Suprapubic skin (tissue), 4 donors: ENCODE measurements at regions not wholly inside any gene's neighbourhood (a gene's known extent, or its start where the extent isn't known, plus 50 kb on each side); places are given as distances from the start of the nearest gene placed in this dataset.

Experiments
- DNase-seq, 2 donors: peaks; one replicate each; pipeline ENCODE4 v3.0.0-alpha.2; 2019; ENCODE audit warnings: low spot score in 2 of 2
- H3K27ac ChIP-seq: fragments of 200-600 bp; sonication (generic); one replicate; pipeline ENCODE4 v1.5.1; 2019
- H3K27me3 ChIP-seq: fragments of 200-600 bp; sonication (generic); one replicate; pipeline ENCODE4 v1.5.1; 2019
- H3K36me3 ChIP-seq: fragments of 200-600 bp; sonication (generic); one replicate; pipeline ENCODE4 v1.5.1; 2019
- H3K4me1 ChIP-seq: fragments of 200-600 bp; sonication (generic); one replicate; pipeline ENCODE4 v1.5.1; 2019
- H3K4me3 ChIP-seq: fragments of 200-600 bp; sonication (generic); one replicate; pipeline ENCODE4 v1.5.1; 2019; ENCODE audit warnings: mild to moderate bottlenecking
- H3K9me3 ChIP-seq: fragments of 200-600 bp; sonication (generic); one replicate; pipeline ENCODE4 v1.5.1; 2019
- EP300 ChIP-seq: sonication (generic); formaldehyde crosslinking; IDR thresholded peaks from one replicate; pipeline ENCODE4 v1.6.1; 2017; ENCODE audit warnings: antibody characterized with exemption
- POLR2A ChIP-seq, 2 donors: fragments of 450-650 bp; IDR thresholded peaks; one replicate each; pipeline ENCODE4 v1.6.1; 2017; ENCODE audit warnings: antibody characterized with exemption in 2 of 2, mild to moderate bottlenecking in 2 of 2, moderate library complexity in 2 of 2
- POLR2AphosphoS5 ChIP-seq, 3 donors: sonication (generic); formaldehyde crosslinking; IDR thresholded peaks; one replicate each; pipeline ENCODE4 v1.6.1; 2017; ENCODE audit warnings: antibody characterized with exemption in 3 of 3
- WGBS: methylation state at CpG from one replicate; pipeline ENCODE4 v1.1.5; 2018; 5-methylcytosine and 5-hydroxymethylcytosine counted together
- TF ChIP-seq, protein P1 (sequence below), 2 donors: fragments of 200-600 bp in 1 of 2; fragments of 450-650 bp in 1 of 2; sonication (generic) in 1 of 2; IDR thresholded peaks; one replicate each; pipeline ENCODE4 v1.5.1; 2016 to 2019; ENCODE audit warnings: antibody characterized with exemption in 2 of 2, mild to moderate bottlenecking in 1 of 2, moderate library complexity in 1 of 2

GRCh38 chr4:38226170-38226569, 266.0 kb downstream of the PTTG2 start:
- TF ChIP-seq EP300 (no peak), POLR2A (IDR thresholded peaks at IDR 0.05) (no peak), POLR2AphosphoS5 (IDR thresholded peaks at IDR 0.05) (no peak)
- TF ChIP-seq, protein P1, sequence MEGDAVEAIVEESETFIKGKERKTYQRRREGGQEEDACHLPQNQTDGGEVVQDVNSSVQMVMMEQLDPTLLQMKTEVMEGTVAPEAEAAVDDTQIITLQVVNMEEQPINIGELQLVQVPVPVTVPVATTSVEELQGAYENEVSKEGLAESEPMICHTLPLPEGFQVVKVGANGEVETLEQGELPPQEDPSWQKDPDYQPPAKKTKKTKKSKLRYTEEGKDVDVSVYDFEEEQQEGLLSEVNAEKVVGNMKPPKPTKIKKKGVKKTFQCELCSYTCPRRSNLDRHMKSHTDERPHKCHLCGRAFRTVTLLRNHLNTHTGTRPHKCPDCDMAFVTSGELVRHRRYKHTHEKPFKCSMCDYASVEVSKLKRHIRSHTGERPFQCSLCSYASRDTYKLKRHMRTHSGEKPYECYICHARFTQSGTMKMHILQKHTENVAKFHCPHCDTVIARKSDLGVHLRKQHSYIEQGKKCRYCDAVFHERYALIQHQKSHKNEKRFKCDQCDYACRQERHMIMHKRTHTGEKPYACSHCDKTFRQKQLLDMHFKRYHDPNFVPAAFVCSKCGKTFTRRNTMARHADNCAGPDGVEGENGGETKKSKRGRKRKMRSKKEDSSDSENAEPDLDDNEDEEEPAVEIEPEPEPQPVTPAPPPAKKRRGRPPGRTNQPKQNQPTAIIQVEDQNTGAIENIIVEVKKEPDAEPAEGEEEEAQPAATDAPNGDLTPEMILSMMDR (IDR thresholded peaks at IDR 0.05) = no peak
- Histone ChIP-seq H3K36me3 (no peaks in the 10 kb centered on the region), H3K27me3 (no peaks in the 10 kb centered on the region), H3K4me1 (peaks cover 50% of the 10 kb centered on the region), H3K9me3 (no peaks in the 10 kb centered on the region), H3K27ac (no peak overlapping the region), H3K4me3 (no peak overlapping the region)
- WGBS = 85% methylated on average over 2 of the region's 2 CpGs
- DNase-seq = no peak

DNA sequence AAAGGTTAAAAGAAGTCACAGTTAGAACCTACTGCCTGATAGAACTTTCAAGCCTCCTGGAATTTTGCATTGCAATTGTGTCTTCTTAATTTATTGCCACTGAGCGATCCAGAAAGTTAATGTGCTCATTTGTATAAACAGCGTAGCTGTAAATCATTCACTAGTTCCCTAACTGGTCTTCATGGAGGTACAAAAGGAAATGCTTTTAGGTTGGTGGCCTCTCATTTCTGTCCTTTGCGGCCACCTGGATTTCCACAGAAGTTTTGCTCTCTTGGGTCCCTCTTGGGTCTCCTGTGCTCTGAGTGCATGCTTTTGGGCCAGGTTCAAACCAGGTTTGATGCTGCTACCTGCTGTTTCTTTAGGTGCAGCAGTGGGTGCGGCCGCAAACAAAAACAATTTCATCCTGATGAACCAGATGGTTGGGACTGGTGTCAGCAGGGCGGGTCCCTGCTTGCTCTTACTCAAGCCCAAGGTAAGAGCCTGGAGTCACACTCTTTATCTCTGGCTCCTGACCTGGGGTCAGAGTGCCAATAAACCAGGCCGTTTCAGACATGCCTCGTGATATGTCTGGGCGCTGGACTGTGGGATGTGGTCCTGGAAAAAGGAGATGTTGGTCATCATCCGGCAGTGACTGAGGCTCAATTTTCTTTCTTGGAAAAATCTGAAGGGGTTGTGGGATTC, 270.1 kb downstream of the PTTG2 start:
- Histone ChIP-seq H3K27me3 (no peaks in the 10 kb centered on the region), H3K36me3 (no peaks in the 10 kb centered on the region), H3K27ac (peak overlapping the region; percentile 58), H3K9me3 (no peaks in the 10 kb centered on the region), H3K4me3 (no peak overlapping the region), H3K4me1 (peaks cover 32% of the 10 kb centered on the region)
- 33% methylated on average over 10 of the region's 10 CpGs for WGBS
- DNase-seq = no peak
- TF ChIP-seq POLR2AphosphoS5 (IDR thresholded peaks at IDR 0.05) = peak; percentile 2 to 30 (median 24)
- no peak for TF ChIP-seq POLR2A (IDR thresholded peaks at IDR 0.05)

DNA sequence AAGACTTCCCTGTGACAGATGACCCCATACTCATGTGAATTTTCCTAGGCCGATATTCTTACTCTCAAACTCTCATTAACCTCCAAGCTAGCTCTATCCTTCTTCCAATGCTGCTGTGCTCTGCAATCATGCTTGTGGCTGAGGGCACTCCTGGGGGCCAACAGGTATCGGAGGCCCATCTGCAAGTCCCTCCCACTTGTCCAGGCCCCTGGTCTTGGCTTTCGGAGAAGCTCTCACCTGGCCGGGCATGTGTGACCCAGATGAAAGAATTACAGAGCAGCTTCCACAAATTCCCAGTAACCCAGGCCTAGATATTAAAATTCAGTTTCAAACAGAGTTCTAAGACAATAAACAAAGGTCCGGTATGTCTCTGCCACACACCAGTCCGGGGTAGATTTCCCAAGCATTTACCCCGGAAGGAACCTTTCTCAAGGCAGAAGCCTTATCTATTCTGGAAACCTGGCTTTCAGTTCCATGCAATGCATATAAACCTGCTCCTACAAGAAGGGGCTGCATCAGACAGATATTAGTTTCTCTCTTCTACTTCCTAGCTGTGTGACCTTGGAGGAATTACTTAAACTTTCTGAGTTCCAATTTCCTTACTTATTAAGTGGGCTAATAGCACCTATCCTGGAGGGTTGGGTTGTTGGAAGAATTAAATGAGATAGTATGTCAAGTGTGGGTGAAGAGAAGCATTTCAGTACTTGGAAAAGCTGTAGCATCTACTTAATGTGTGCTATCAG, 270.8 kb downstream of the PTTG2 start:
- no peak for DNase-seq
- TF ChIP-seq, protein P1 (IDR thresholded peaks at IDR 0.05) = no peak
- TF ChIP-seq EP300 (no peak), POLR2A (IDR thresholded peaks at IDR 0.05) (no peak), POLR2AphosphoS5 (IDR thresholded peaks at IDR 0.05) (no peak)

DNA sequence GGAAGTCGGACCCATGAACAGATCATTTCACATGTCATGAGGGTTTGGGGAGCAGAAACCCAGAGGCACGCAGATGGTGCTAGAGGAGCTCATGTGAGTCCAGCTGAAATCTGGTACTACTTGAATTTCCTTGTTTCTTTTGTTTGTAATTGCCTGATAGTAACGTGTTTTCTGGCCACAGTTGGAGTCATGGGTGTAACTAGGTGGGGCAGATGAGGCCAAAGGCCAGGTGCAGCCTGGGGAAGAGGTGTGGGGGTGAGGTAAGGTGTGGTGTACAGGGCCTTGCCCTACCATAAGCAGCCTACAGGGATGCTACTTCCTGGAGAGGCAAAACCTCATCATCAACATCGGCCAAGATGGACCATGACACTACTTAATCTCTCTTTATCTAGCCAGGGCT, 271.4 kb downstream of the PTTG2 start:
- Histone ChIP-seq H3K4me1 (peaks cover 29% of the 10 kb centered on the region), H3K4me3 (no peak overlapping the region), H3K27ac (no peak overlapping the region), H3K27me3 (no peaks in the 10 kb centered on the region), H3K9me3 (no peaks in the 10 kb centered on the region), H3K36me3 (no peaks in the 10 kb centered on the region)
- TF ChIP-seq POLR2AphosphoS5 (IDR thresholded peaks at IDR 0.05) (no peak), POLR2A (IDR thresholded peaks at IDR 0.05) (no peak), EP300 (no peak)
- TF ChIP-seq, protein P1 (IDR thresholded peaks at IDR 0.05) = no peak
- DNase-seq = no peak
- 73% methylated on average over 4 of the region's 4 CpGs for WGBS

More for the DNA sequence above, 270.8 kb downstream of the PTTG2 start:
- H3K27me3 ChIP-seq = no peaks in the 10 kb centered on the region
- WGBS = 73% methylated on average over 7 of the region's 7 CpGs
- peak overlapping the region; percentile 21 for H3K27ac ChIP-seq
- H3K9me3 ChIP-seq = no peaks in the 10 kb centered on the region
- H3K4me1 ChIP-seq = peaks cover 28% of the 10 kb centered on the region
- no peak overlapping the region for H3K4me3 ChIP-seq
- no peaks in the 10 kb centered on the region for H3K36me3 ChIP-seq

DNA sequence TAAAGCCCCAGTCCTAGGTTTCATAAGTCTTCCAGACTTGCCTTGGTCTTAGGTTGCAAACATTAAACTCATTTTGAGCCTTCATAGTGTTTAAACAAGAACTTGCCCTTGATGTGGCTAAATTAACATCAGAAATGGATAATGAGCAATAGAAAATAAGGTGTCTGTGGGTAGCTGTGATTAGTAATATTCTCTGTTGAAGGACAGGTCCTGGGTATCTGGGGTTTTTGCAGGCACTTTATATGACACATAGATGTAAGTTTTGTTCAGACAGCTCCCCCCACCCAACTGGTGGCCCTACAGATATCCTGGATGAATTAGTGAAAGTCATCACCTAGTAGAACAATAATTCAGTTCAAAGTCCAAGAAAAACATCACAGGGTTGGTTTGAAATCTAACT, 272.5 kb downstream of the PTTG2 start:
- H3K27me3 ChIP-seq = no peaks in the 10 kb centered on the region
- H3K4me3 ChIP-seq = no peak overlapping the region
- no peaks in the 10 kb centered on the region for H3K36me3 ChIP-seq
- DNase-seq = no peak
- peaks cover 34% of the 10 kb centered on the region for H3K4me1 ChIP-seq
- H3K27ac ChIP-seq = no peak overlapping the region
- H3K9me3 ChIP-seq = no peaks in the 10 kb centered on the region
- TF ChIP-seq EP300 (no peak), POLR2AphosphoS5 (IDR thresholded peaks at IDR 0.05) (no peak), POLR2A (IDR thresholded peaks at IDR 0.05) (no peak)
- TF ChIP-seq, protein P1 (IDR thresholded peaks at IDR 0.05) = no peak
